ENCODE measurements at regions not wholly inside any gene's neighbourhood (a gene's known extent, or its start where the extent isn't known, plus 50 kb on each side); places are given as distances from the start of the nearest gene placed in this dataset.

DNA sequence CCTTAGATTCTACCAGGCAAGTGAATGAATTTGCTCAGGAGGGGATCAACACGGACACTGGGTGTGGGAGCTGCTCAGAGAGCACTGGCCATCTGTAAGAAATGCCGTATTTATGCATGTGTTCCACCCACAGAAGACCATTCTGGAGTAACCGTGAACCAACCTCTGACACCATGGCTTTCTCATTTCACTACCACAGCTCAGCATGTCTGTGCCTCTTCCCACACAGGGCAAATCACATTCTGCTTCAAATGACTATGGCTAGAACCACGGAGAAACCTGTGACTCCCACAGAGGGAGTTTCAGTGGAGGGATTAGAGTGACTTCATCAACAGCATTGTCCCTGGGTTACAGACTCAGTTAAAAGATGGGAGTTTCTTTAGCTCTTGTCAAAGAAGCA is 893.4 kb downstream of the XPNPEP1 start:
- Histone ChIP-seq H3K9me3 (ENCODE audit: control insufficient read depth, low read length) (peaks cover 4% of the 10 kb centered on the region), H3K4me3 (ENCODE audit: extremely low read depth, insufficient read depth, low read length, poor library complexity, severe bottlenecking) (no peak overlapping the region), H3K27ac (ENCODE audit: low read depth, low read length, severe bottlenecking) (no peak overlapping the region), H3K4me1 (ENCODE audit: control insufficient read depth, insufficient read depth, low read length, poor library complexity, severe bottlenecking) (no peaks in the 10 kb centered on the region), H3K36me3 (ENCODE audit: control insufficient read depth, insufficient read depth, low read length) (no peaks in the 10 kb centered on the region)
- WGBS, 2 experiments (ENCODE audit: insufficient coverage in 2 of 2): 60 to 78% methylated on average over 3 to 4 of the region's 4 CpGs

DNA sequence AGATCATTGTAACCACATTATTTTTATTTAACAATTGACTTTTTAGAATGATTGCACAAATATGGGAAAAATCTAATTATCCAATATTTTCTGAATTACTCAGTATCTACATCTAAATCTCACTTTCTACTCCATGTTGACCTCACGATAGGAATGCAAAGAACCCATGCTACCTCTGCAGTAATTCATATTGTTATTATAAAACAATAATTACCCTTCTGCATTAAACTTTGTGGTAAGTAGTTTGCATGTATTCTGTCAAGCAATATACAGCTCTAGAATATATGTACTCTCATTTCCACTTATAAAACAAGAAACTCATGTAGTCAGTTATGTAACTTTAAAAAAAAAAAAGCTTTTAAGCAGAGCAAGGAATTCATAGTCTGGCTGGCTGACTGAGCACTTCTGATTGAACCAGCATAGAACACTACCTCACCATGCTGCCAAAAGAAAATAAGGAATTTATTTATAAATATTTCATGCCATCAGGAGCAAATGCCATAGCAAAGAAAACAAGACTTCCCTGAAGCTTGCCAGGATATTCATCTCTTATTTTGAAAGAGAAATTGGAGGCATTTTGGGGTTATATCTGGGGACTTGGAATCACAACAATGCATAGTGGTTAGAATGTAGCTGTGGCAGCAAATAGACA is 895.7 kb downstream of the XPNPEP1 start:
- Histone ChIP-seq H3K36me3 (ENCODE audit: control insufficient read depth, insufficient read depth, low read length) (no peaks in the 10 kb centered on the region), H3K4me1 (ENCODE audit: control insufficient read depth, insufficient read depth, low read length, poor library complexity, severe bottlenecking) (no peaks in the 10 kb centered on the region), H3K27ac (ENCODE audit: low read depth, low read length, severe bottlenecking) (no peak overlapping the region), H3K9me3 (ENCODE audit: control insufficient read depth, low read length) (peaks cover 4% of the 10 kb centered on the region), H3K4me3 (ENCODE audit: extremely low read depth, insufficient read depth, low read length, poor library complexity, severe bottlenecking) (no peak overlapping the region)
- WGBS, 2 experiments (ENCODE audit: insufficient coverage in 2 of 2): no CpG with 5 or more reads among the region's 1 CpG

DNA sequence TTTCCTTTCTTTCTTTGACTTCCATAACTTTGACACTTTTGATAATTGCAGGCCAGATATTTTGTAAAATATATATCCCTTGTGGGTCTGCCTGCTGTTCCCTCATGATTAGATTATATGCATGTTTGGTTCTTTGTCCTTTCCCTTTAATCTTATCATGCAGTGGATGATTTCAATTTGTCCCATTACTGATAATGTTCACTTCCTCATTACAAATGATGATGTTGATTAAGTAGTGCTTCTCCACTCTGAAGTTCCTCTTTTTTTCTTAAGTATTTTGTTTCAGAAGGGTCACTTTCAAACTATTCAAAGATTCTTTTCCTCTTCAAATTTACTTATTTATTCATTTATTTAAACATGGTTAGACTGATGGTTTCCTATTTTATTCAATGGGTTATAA is 898.1 kb downstream of the XPNPEP1 start:
- Histone ChIP-seq H3K36me3 (ENCODE audit: control insufficient read depth, insufficient read depth, low read length) (no peaks in the 10 kb centered on the region), H3K27ac (ENCODE audit: low read depth, low read length, severe bottlenecking) (no peak overlapping the region), H3K4me3 (ENCODE audit: extremely low read depth, insufficient read depth, low read length, poor library complexity, severe bottlenecking) (no peak overlapping the region), H3K4me1 (ENCODE audit: control insufficient read depth, insufficient read depth, low read length, poor library complexity, severe bottlenecking) (no peaks in the 10 kb centered on the region), H3K9me3 (ENCODE audit: control insufficient read depth, low read length) (peaks cover 4% of the 10 kb centered on the region)

DNA sequence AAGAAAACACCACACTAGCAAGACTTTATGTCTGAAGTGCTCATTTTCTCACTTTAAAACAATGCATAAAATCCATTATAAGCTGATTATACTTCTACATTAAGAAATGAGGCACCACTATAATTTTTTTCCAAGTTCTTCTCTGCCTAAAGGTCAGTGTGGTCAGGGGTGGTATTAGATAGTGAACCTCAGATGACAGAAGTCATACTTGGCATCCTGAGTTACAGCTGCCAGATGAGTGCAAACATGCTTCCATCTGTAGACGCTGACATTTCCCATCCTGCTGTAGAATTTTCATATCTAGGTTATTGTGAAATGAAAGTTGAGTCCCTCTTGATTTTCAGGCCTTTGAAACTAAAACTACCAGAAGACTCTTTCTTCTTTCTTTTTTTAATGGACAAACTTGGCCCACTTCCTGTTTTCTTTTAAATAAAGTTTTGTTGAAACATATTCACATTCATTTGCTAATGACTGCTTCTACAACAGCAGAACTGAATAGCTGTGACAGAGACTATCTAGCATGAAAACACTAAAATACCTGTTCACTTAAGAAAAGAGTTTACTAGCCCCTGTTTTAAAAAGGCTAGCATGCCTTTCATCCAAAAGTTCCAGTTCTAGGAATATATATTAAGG is 900.8 kb downstream of the XPNPEP1 start:
- no CpG with 5 or more reads among the region's 1 CpG for WGBS, 2 experiments (ENCODE audit: insufficient coverage in 2 of 2)
- no peaks in the 10 kb centered on the region for H3K4me1 ChIP-seq (ENCODE audit: control insufficient read depth, insufficient read depth, low read length, poor library complexity, severe bottlenecking)
- no peaks in the 10 kb centered on the region for H3K36me3 ChIP-seq (ENCODE audit: control insufficient read depth, insufficient read depth, low read length)
- H3K4me3 ChIP-seq (ENCODE audit: extremely low read depth, insufficient read depth, low read length, poor library complexity, severe bottlenecking): no peak overlapping the region
- H3K9me3 ChIP-seq (ENCODE audit: control insufficient read depth, low read length): no peaks in the 10 kb centered on the region
- H3K27ac ChIP-seq (ENCODE audit: low read depth, low read length, severe bottlenecking): no peak overlapping the region

DNA sequence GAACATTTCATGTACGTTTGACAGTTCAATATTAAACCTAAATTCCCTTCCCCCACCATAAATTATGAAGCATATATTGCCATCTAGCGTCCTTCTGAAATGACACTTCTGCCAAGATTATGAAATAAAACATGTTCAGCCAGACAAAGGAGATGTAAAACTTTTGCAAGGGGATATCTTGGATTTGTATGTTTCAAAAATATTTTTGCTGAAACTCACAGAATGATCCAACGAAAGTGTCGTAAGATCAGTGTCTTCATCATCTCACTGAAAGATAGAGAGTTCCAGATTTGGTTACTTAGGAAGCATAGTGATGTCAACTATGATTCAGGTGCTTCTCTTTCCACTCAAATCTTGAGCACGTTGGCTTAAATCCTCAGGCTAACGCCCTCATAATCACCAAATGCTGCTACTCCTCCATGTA is 904.3 kb downstream of the XPNPEP1 start:
- no peaks in the 10 kb centered on the region for H3K9me3 ChIP-seq (ENCODE audit: control insufficient read depth, low read length)
- H3K27ac ChIP-seq (ENCODE audit: low read depth, low read length, severe bottlenecking): no peak overlapping the region
- no peak overlapping the region for H3K4me3 ChIP-seq (ENCODE audit: extremely low read depth, insufficient read depth, low read length, poor library complexity, severe bottlenecking)
- H3K4me1 ChIP-seq (ENCODE audit: control insufficient read depth, insufficient read depth, low read length, poor library complexity, severe bottlenecking): no peaks in the 10 kb centered on the region
- no peaks in the 10 kb centered on the region for H3K36me3 ChIP-seq (ENCODE audit: control insufficient read depth, insufficient read depth, low read length)
- WGBS, 2 experiments (ENCODE audit: insufficient coverage in 2 of 2): 70 to 79% methylated on average over 2 to 4 of the region's 6 CpGs

DNA sequence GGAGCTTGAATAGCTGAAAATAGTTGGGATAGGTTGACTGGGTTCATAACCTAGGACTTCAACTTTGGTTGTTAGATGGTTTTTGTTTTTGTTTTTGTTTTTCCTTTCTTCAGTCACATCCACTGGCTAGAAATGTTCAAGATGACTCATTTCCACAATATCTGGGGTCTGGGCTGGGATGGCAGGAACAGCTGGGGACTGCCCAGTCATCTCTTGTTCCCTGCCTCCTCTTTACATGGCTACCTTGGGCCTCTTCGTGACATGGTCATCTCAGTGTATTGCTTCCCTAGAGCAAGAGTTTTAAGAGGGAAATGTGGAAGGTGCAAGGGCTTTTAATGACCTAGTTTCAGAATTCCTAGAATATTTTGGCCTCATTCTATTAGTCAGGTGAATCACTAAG is 915.8 kb downstream of the XPNPEP1 start:
- Histone ChIP-seq H3K36me3 (ENCODE audit: control insufficient read depth, insufficient read depth, low read length) (no peaks in the 10 kb centered on the region), H3K9me3 (ENCODE audit: control insufficient read depth, low read length) (peaks cover 17% of the 10 kb centered on the region), H3K4me1 (ENCODE audit: control insufficient read depth, insufficient read depth, low read length, poor library complexity, severe bottlenecking) (no peaks in the 10 kb centered on the region), H3K4me3 (ENCODE audit: extremely low read depth, insufficient read depth, low read length, poor library complexity, severe bottlenecking) (no peak overlapping the region), H3K27ac (ENCODE audit: low read depth, low read length, severe bottlenecking) (no peak overlapping the region)
- WGBS, 2 experiments (ENCODE audit: insufficient coverage in 2 of 2): no CpG with 5 or more reads among the region's 1 CpG

DNA sequence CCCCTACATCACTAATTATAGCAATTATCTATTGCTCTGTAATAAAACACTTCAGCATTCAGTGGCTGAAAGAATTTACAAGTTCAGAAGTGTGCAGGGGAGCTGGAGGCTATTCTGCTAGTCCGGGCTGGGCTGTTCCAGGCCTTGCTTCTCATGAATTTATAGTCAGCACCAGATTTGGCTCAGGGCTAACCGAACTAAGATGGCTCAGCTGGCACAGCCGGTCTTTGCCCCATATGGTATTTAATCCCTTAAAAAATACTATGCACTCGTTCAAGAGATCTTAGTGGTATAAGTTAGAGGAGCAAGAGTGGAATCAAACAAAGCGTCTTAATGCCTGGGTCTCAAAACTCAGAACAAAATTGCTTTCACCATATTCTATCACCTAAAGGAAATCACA is 932.9 kb downstream of the XPNPEP1 start:
- Histone ChIP-seq H3K27ac (ENCODE audit: low read depth, low read length, severe bottlenecking) (no peak overlapping the region), H3K4me3 (ENCODE audit: extremely low read depth, insufficient read depth, low read length, poor library complexity, severe bottlenecking) (no peak overlapping the region), H3K9me3 (ENCODE audit: control insufficient read depth, low read length) (peaks cover 6% of the 10 kb centered on the region), H3K4me1 (ENCODE audit: control insufficient read depth, insufficient read depth, low read length, poor library complexity, severe bottlenecking) (no peaks in the 10 kb centered on the region), H3K36me3 (ENCODE audit: control insufficient read depth, insufficient read depth, low read length) (no peaks in the 10 kb centered on the region)
- 58 to 72% methylated on average over 2 of the region's 5 CpGs for WGBS, 2 experiments (ENCODE audit: insufficient coverage in 2 of 2)

DNA sequence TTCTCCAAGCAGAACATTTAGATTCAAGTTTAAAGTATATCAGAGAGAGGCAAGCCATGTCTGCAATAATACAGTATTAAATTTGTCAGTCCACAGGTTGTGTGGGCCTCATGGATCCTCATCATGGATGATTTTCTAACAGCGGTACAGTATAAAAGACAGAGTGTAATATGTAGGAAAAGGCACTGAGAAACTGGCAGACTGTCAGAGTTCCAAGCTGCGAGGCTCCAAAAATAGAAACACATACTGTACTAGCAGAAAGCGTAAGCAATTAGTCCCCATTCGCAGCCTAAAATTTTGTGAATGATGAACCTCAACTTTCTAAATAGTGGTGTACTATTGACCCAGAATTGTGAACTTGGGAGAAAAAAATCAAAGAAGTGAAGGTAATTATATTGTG is 933.3 kb downstream of the XPNPEP1 start:
- H3K9me3 ChIP-seq (ENCODE audit: control insufficient read depth, low read length): peaks cover 6% of the 10 kb centered on the region
- no peaks in the 10 kb centered on the region for H3K36me3 ChIP-seq (ENCODE audit: control insufficient read depth, insufficient read depth, low read length)
- WGBS, 2 experiments (ENCODE audit: insufficient coverage in 2 of 2): 71 to 100% methylated on average over 1 of the region's 4 CpGs
- H3K27ac ChIP-seq (ENCODE audit: low read depth, low read length, severe bottlenecking): no peak overlapping the region
- no peaks in the 10 kb centered on the region for H3K4me1 ChIP-seq (ENCODE audit: control insufficient read depth, insufficient read depth, low read length, poor library complexity, severe bottlenecking)
- H3K4me3 ChIP-seq (ENCODE audit: extremely low read depth, insufficient read depth, low read length, poor library complexity, severe bottlenecking): no peak overlapping the region

DNA sequence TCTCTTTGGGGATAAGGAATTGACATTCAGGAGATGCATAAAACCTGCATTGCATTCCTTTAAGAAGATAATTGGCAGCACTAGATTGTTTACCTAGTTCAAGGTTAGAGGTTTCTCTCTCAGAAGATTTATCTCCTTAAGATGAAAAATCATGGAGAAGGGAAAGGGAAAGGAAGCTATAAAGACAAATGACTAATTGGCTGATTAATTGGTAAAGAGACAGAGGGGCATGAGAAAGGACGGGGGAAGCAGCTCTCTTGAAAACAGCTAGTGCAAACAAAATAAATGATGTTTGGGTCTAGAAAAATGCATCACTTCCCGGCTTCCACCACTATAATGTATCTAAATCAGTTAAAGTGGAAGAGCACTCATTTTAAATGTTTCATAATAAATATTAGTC is 941.2 kb downstream of the XPNPEP1 start:
- no CpG with 5 or more reads among the region's 2 CpGs for WGBS, 2 experiments (ENCODE audit: insufficient coverage in 2 of 2)
- Histone ChIP-seq H3K36me3 (ENCODE audit: control insufficient read depth, insufficient read depth, low read length) (no peaks in the 10 kb centered on the region), H3K9me3 (ENCODE audit: control insufficient read depth, low read length) (peaks cover 4% of the 10 kb centered on the region), H3K4me1 (ENCODE audit: control insufficient read depth, insufficient read depth, low read length, poor library complexity, severe bottlenecking) (no peaks in the 10 kb centered on the region), H3K4me3 (ENCODE audit: extremely low read depth, insufficient read depth, low read length, poor library complexity, severe bottlenecking) (no peak overlapping the region), H3K27ac (ENCODE audit: low read depth, low read length, severe bottlenecking) (no peak overlapping the region)

DNA sequence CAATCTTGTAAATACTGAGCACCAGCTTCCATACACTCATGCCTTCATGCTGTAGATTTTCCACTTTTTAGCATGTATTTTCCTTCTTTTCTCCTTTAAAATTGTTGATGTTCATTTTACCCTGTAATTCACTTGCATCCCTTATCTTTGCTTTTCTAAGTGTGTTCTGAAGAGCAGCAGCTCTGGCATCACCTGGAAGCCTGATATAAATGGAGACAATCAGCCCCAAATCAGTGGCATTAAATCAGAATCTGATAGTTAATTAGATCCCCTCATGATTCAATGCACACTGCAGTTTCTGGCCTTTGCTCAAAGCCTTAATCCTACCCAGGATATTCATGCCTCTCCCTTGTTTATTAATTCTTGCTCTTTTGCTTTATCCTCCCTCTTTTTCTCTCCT is 942.4 kb downstream of the XPNPEP1 start:
- Histone ChIP-seq H3K4me1 (ENCODE audit: control insufficient read depth, insufficient read depth, low read length, poor library complexity, severe bottlenecking) (no peaks in the 10 kb centered on the region), H3K27ac (ENCODE audit: low read depth, low read length, severe bottlenecking) (no peak overlapping the region), H3K9me3 (ENCODE audit: control insufficient read depth, low read length) (peaks cover 7% of the 10 kb centered on the region), H3K36me3 (ENCODE audit: control insufficient read depth, insufficient read depth, low read length) (no peaks in the 10 kb centered on the region), H3K4me3 (ENCODE audit: extremely low read depth, insufficient read depth, low read length, poor library complexity, severe bottlenecking) (no peak overlapping the region)

DNA sequence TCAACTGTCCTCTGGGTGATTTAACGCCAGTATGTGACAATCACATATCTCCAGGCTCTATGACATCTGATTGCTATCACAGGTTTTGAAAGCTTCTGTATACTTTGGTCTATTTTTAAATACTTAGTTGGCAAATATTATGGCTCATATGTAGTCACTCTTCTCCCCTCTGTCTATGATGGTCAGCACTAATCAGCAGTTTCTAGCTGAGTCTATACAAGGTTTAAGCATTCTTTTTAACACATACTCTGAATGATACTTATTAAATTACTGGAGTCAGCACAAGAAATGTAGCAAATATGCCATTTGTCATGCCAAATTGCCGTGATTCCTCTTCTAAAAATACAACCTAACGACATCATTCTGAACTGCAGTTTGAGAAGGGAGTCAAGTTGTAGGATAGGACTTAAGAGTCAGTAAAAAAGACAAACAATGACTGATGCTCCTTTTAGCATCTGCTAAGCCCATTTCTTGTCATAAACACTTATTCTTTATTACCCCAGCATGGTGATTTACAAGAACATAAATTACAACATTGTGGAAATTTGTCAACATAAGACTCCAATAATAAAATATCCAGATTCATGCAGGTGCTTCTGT is 947.8 kb downstream of the XPNPEP1 start:
- Histone ChIP-seq H3K4me1 (ENCODE audit: control insufficient read depth, insufficient read depth, low read length, poor library complexity, severe bottlenecking) (no peaks in the 10 kb centered on the region), H3K36me3 (ENCODE audit: control insufficient read depth, insufficient read depth, low read length) (no peaks in the 10 kb centered on the region), H3K27ac (ENCODE audit: low read depth, low read length, severe bottlenecking) (no peak overlapping the region), H3K4me3 (ENCODE audit: extremely low read depth, insufficient read depth, low read length, poor library complexity, severe bottlenecking) (no peak overlapping the region), H3K9me3 (ENCODE audit: control insufficient read depth, low read length) (peaks cover 13% of the 10 kb centered on the region)
- no CpG with 5 or more reads among the region's 3 CpGs for WGBS, 2 experiments (ENCODE audit: insufficient coverage in 2 of 2)

All from mesodermal cell (in vitro differentiated cells).